GM23338 (cell line): ENCODE measurements at regions not wholly inside any gene's neighbourhood (a gene's known extent, or its start where the extent isn't known, plus 50 kb on each side); places are given as distances from the start of the nearest gene placed in this dataset.

Experiments used
- CTCF ChIP-seq, 2 experiments: fragments of 200-600 bp in 1 of 2; sonication (generic) in 1 of 2; conservative IDR thresholded peaks; 2 replicates each; pipeline versions ENCODE4 v1.5.1 to v1.6.1; 2016 to 2017; ENCODE audit warnings: antibody characterized with exemption in 2 of 2, low read depth in 2 of 2, mild to moderate bottlenecking in 2 of 2, moderate library complexity in 1 of 2
- EZH2 ChIP-seq: fragments of 200-600 bp; sonication (generic); IDR thresholded peaks from one replicate; pipeline ENCODE4 v1.8.0; 2017; ENCODE audit warnings: antibody characterized with exemption, mild to moderate bottlenecking, low read depth; ENCODE audit not compliant: unreplicated experiment
- STAT1 ChIP-seq: IDR thresholded peaks from one replicate; pipeline ENCODE4 v1.6.1; 2016; ENCODE audit warnings: antibody characterized with exemption; ENCODE audit not compliant: unreplicated experiment
- ZNF114 ChIP-seq: fragments of 250-450 bp; sonication (Bioruptor Pico); IDR thresholded peaks from 2 replicates; pipeline ENCODE4 v1.5.0; 2020; ENCODE audit warnings: mild to moderate bottlenecking, moderate library complexity

GRCh38 chr3:176904506-176904905, 292.8 kb downstream of the TBL1XR1 start:
- no peak for TF ChIP-seq CTCF (conservative IDR thresholded peaks at IDR 0.05; ENCODE audit: low read depth in 2 of 2)
- no peak for TF ChIP-seq STAT1
- no peak for TF ChIP-seq EZH2
- no peak for TF ChIP-seq ZNF114 (CRISPR knock-in tag)
